NT2/D1 (cell line): ENCODE measurements at regions not wholly inside any gene's neighbourhood (a gene's known extent, or its start where the extent isn't known, plus 50 kb on each side); places are given as distances from the start of the nearest gene placed in this dataset.

Experiments
- DNase-seq: peaks from one replicate; pipeline ENCODE4 v3.0.0-alpha.2; 2011; ENCODE audit warnings: low read depth, low spot score
- H3K27me3 ChIP-seq: 2 replicates; pipeline ENCODE4 v1.6.0; 2011; ENCODE audit warnings: mild to moderate bottlenecking; ENCODE audit not compliant: insufficient read length, insufficient read depth
- H3K36me3 ChIP-seq: 2 replicates; pipeline ENCODE4 v1.6.1; 2011; ENCODE audit warnings: mild to moderate bottlenecking, low read length, mixed read lengths; ENCODE audit not compliant: insufficient read depth, insufficient read length
- H3K4me1 ChIP-seq: 2 replicates; pipeline ENCODE4 v1.5.1; 2011; ENCODE audit not compliant: insufficient read depth, insufficient read length
- H3K4me3 ChIP-seq: 2 replicates; pipeline ENCODE4 v1.5.1; 2011; ENCODE audit warnings: low read depth; ENCODE audit not compliant: insufficient read length
- H3K9ac ChIP-seq: 2 replicates; pipeline ENCODE4 v1.6.0; 2011; ENCODE audit warnings: low read depth; ENCODE audit not compliant: insufficient read length
- H3K9me3 ChIP-seq: 2 replicates; pipeline ENCODE4 v1.5.1; 2011; ENCODE audit warnings: mild to moderate bottlenecking, low read length; ENCODE audit not compliant: insufficient read depth
- SUZ12 ChIP-seq: IDR thresholded peaks from 2 replicates; pipeline ENCODE4 v1.6.1; 2011; ENCODE audit not compliant: insufficient read length, insufficient read depth; ENCODE audit errors: extremely low read depth
- YY1 ChIP-seq: IDR thresholded peaks from 2 replicates; pipeline ENCODE4 v1.6.1; 2011; ENCODE audit not compliant: insufficient read length, insufficient read depth
- ZNF274 ChIP-seq: IDR thresholded peaks from 2 replicates; pipeline ENCODE4 v1.6.1; 2011; ENCODE audit warnings: mild to moderate bottlenecking, low read depth, low read length

DNA sequence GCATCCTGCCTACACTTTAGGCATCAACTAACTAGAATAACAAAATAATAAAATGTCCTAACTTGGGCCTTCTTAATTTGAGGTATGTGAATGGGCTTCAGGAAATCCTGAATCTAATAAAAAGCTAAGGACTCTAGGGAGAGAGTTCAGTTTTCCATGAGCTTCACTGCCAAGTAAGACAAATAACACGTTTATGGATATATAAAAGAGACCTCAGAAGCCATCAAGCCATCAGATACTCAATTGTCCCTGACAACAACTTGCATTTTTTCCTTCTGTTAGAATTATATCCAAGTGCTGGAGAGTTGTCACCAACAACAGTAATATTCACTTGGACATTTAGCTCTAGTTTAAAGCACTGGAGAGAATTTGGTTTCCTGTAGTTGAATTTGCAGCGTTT lies 102.4 kb upstream of the IGSF10 start:
- DNase-seq = no peak
- no peaks in the 10 kb centered on the region for H3K27me3 ChIP-seq
- H3K4me1 ChIP-seq = no peaks in the 10 kb centered on the region
- no peak overlapping the region for H3K9ac ChIP-seq
- H3K9me3 ChIP-seq = no peaks in the 10 kb centered on the region
- no peak overlapping the region for H3K4me3 ChIP-seq
- no peaks in the 10 kb centered on the region for H3K36me3 ChIP-seq
- TF ChIP-seq ZNF274 (no peak), YY1 (no peak), SUZ12 (no peak)

DNA sequence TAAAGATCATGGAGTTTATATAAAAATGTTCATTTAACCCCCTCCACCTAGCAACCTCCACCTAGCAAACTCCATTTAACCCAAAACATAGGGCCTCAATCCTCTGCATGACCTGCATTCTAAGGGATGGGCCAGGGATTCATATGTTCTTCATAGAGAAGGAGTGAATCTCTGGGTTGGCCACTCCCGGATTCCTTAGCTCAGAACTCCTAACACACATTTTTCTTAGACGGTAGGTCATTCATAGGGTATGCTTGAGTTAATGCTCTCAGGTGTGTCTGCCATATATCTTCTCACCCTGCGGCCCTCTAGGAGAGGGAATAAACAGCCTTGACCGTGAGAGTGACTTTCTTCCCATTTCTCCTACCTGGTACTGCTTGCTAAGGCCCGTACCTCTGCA lies 102.0 kb upstream of the IGSF10 start:
- Histone ChIP-seq H3K4me1 (no peaks in the 10 kb centered on the region), H3K4me3 (no peak overlapping the region), H3K9ac (no peak overlapping the region), H3K27me3 (no peaks in the 10 kb centered on the region), H3K36me3 (no peaks in the 10 kb centered on the region), H3K9me3 (no peaks in the 10 kb centered on the region)
- TF ChIP-seq ZNF274 = no peak
- no peak for DNase-seq

DNA sequence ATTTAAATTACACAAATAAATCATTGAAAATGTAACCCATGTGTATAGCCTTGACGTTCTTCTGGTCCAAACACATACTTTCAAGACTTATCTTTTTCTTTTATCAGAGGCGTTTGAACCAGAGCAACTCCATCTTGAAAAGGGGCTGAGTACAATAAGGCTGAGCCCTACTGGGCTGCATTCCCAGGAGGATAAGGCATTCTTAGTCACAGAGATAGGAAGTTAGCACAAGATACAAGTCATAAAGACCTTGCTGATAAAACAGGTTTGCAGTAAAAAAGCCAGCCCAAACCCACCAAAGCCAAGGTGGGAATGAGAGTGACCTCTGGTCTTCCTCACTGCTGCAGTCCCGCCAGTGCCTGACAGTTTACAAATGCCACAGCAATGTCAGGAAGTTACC lies 101.0 kb upstream of the IGSF10 start:
- no peak for TF ChIP-seq YY1
- TF ChIP-seq ZNF274 = no peak
- no peak for TF ChIP-seq SUZ12
- DNase-seq = no peak
- Histone ChIP-seq H3K4me3 (no peak overlapping the region), H3K27me3 (no peaks in the 10 kb centered on the region), H3K9ac (no peak overlapping the region), H3K9me3 (no peaks in the 10 kb centered on the region), H3K4me1 (no peaks in the 10 kb centered on the region), H3K36me3 (no peaks in the 10 kb centered on the region)

DNA sequence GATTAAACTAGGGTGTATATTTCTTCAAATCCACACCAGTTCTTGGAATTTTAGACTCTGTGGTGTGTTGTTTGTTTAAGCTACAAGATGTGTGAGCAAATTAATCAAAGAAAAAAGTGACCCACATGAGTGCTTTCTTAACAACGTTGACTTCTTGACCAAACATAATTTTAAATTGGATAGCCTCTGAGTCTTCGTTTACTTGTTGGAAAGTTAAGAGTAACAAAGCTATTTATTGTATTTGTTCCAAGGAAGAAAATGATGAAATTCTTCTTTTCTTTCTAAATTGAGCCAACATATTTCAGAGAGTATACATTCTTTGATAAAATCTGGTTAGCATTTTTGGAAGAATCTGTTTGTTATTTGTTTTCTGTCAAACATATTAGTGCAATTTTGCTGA lies 99.9 kb upstream of the IGSF10 start:
- TF ChIP-seq YY1 = no peak
- no peak for TF ChIP-seq SUZ12
- no peak for TF ChIP-seq ZNF274
- no peaks in the 10 kb centered on the region for H3K4me1 ChIP-seq
- no peak for DNase-seq

DNA sequence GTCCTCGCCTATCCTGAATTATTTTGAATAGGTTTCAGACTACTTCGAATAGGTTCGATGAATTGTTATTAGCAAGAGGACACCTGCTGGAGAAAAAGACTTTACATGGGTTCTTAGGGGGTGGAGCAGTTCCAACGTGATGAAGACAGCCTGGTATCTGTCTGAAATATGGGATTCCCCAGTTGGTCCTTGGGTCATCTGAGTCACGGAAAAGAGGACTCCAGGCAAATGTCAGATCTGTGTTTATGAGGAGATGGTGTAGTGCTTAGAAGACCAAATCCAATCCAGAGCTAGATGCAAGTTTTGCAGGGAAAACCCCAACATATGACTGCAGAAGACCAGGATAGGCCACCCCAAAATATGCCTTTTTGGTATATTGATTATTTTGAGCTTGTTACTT lies 98.9 kb upstream of the IGSF10 start:
- H3K9ac ChIP-seq = no peak overlapping the region
- H3K27me3 ChIP-seq = no peaks in the 10 kb centered on the region
- TF ChIP-seq YY1 (no peak), ZNF274 (no peak), SUZ12 (no peak)
- DNase-seq = no peak
- H3K36me3 ChIP-seq = no peaks in the 10 kb centered on the region
- H3K9me3 ChIP-seq = no peaks in the 10 kb centered on the region
- H3K4me3 ChIP-seq = no peak overlapping the region
- H3K4me1 ChIP-seq = no peaks in the 10 kb centered on the region

More for the DNA sequence above, 99.9 kb upstream of the IGSF10 start:
- H3K9ac ChIP-seq = no peak overlapping the region
- H3K9me3 ChIP-seq = no peaks in the 10 kb centered on the region
- no peaks in the 10 kb centered on the region for H3K27me3 ChIP-seq
- H3K36me3 ChIP-seq = no peaks in the 10 kb centered on the region
- no peak overlapping the region for H3K4me3 ChIP-seq

DNA sequence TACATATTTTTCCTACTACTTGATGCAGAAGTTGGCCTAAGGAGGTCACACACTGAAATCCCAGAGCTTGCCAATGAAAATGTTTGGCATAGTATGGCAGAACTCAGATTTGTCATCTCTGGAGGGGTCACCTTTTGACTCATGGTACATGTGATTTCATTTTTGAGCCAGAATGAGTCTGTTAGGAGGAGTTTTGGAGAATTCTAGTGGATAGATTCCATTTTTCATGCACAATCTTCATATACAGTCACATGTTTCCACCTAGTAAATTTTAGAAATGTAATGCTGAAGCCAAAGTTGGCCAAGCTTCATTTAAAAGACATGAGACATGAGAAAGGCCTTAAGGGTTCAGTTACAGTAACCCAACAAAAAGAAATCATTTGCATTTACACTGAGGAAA lies 97.8 kb upstream of the IGSF10 start:
- DNase-seq = no peak
- TF ChIP-seq SUZ12 (no peak), YY1 (no peak), ZNF274 (no peak)
- Histone ChIP-seq H3K27me3 (no peaks in the 10 kb centered on the region), H3K9me3 (no peaks in the 10 kb centered on the region), H3K4me1 (no peaks in the 10 kb centered on the region), H3K4me3 (no peak overlapping the region), H3K36me3 (no peaks in the 10 kb centered on the region), H3K9ac (no peak overlapping the region)

DNA sequence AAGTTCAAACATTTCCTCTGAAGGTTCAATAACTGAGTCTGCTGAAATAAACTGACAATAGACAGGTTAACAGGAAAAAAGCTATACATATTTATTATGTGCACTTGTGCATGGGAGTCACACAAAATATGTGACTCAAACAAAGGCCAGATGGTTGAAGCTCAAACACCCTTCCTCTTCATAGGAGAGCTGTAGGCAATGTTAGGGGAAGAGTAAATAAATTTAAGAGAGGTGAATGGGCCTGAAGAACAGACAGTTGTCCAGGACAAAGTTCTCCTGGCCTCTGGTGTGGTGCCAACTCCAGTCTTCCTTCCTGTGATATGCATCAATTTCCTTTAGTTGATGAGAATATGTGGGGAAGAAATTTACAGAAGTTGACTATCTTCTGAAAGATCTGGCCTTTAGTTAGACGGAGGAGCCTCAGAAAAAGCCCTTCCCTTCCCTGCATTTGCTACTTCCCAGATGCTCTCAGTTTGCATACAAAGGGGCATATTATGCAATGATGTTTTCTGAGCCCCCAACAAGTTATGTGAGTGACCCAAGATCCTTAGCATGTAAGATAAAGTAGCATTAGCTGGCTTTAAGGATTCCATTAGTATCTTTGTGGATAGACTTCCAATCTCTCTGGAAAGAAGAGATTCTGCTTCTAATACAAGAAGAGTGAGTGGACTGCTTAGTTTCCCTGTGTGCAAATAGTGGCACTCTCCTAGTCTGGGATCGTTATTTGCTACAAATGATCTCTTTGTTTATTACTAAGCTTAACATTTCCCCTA lies 96.4 kb upstream of the IGSF10 start:
- TF ChIP-seq SUZ12 (no peak), YY1 (no peak), ZNF274 (no peak)
- Histone ChIP-seq H3K27me3 (no peaks in the 10 kb centered on the region), H3K9ac (no peak overlapping the region), H3K4me3 (no peak overlapping the region), H3K36me3 (no peaks in the 10 kb centered on the region), H3K4me1 (no peaks in the 10 kb centered on the region), H3K9me3 (no peaks in the 10 kb centered on the region)
- no peak for DNase-seq

DNA sequence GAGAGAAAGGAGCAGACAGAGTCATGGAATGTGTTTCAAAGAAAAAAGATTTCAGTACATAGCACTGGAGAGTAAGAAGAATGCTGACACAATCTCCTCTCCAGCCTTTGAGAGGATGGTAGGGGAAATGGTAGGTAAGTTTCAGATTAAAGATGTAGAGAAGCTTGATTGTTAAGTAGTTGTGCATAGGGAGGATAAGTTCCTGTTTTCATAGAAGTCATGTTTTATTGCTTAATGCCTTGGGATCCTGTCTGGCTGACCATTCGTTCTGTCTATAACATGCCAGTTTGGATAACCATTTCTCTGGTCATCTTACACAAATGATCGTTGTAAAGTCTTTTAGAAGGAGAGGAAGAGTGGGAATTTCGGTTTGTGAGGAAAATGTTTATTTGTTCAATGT lies 95.7 kb upstream of the IGSF10 start:
- Histone ChIP-seq H3K4me1 (no peaks in the 10 kb centered on the region), H3K9ac (no peak overlapping the region), H3K9me3 (no peaks in the 10 kb centered on the region), H3K36me3 (no peaks in the 10 kb centered on the region), H3K4me3 (no peak overlapping the region), H3K27me3 (no peaks in the 10 kb centered on the region)
- TF ChIP-seq SUZ12 = no peak
- TF ChIP-seq YY1 = no peak
- TF ChIP-seq ZNF274 = no peak
- no peak for DNase-seq
